ENCODE measurements at regions not wholly inside any gene's neighbourhood (a gene's known extent, or its start where the extent isn't known, plus 50 kb on each side); places are given as distances from the start of the nearest gene placed in this dataset.

- ChIA-PET CTCF (ENCODE audit: low intra/inter-chr PET ratio) (interaction anchor here (0.6 kb wide), 1 partner anchor 416 kb away, joined by 3 read pairs; no protein-coding TSS in a partner anchor), POLR2A (no interaction called here)
- Histone ChIP-seq H3K27ac (ENCODE audit: extremely low read depth, low read depth, low read length) (no peak overlapping the region), H3K79me2 (ENCODE audit: control insufficient read depth, insufficient read depth, low read length) (no peaks in the 10 kb centered on the region), H3K36me3 (ENCODE audit: control insufficient read depth, insufficient read depth, low read length) (no peaks in the 10 kb centered on the region), H3K9ac (ENCODE audit: insufficient read depth in 1 of 2, low read depth in 2 of 2, low read length in 2 of 2) (no peak overlapping the region), H3K4me3 (no peak overlapping the region), H3K9me3 (replicated peaks; ENCODE audit: control insufficient read depth, insufficient read depth, low read depth, low read length) (0 out of 2 replicates have a peak, but pooled peaks cover 1% of the 10 kb centered on the region), H3K4me2 (ENCODE audit: insufficient read depth, low read length) (no peak overlapping the region), H3K9me1 (ENCODE audit: control insufficient read depth, insufficient read depth, low read length) (no peaks in the 10 kb centered on the region), H2AFZ (ENCODE audit: low read depth, low read length) (no peak overlapping the region), H4K20me1 (replicated peaks; ENCODE audit: control insufficient read depth, insufficient read depth, low read length) (no peaks in the 10 kb centered on the region), H3K27me3 (ENCODE audit: control insufficient read depth in 2 of 2, insufficient read depth in 2 of 2, low read length in 2 of 2) (no peaks in the 10 kb centered on the region), H3K4me1 (replicated peaks in 1 of 2; ENCODE audit: control insufficient read depth in 2 of 2, insufficient read depth in 2 of 2, low read length in 2 of 2) (no peaks in the 10 kb centered on the region)
- no peak for ATAC-seq
- WGBS (ENCODE audit: insufficient coverage, low coverage, missing lambda C conversion rate), result 0% methylated on average over 3 of the region's 3 CpGs
- no peak for FAIRE-seq
- DNase-seq (ENCODE audit: extremely low read depth in 1 of 4, low spot score in 3 of 4), result no peak
- BruUV-seq (replicated peaks), result no TSS peak
- intact Hi-C loops (cut with micrococcal nuclease), result no loop called here
- TF ChIP-seq CREM (IDR thresholded peaks at IDR 0.05; ENCODE audit: low read depth) (no peak), ZBTB34 (CRISPR knock-in tag; IDR thresholded peaks at IDR 0.05) (no peak), SAFB (IDR thresholded peaks at IDR 0.05; ENCODE audit: borderline replicate concordance, low read depth, low read length) (no peak), DDX20 (tag; IDR thresholded peaks at IDR 0.05; ENCODE audit: low read depth) (no peak), KDM4B (IDR thresholded peaks at IDR 0.05; ENCODE audit: borderline replicate concordance in 2 of 2, low read depth in 1 of 2) (no peak), PRMT5 (CRISPR knock-in tag; IDR thresholded peaks at IDR 0.05) (no peak), ZKSCAN3 (CRISPR knock-in tag; IDR thresholded peaks at IDR 0.05) (no peak), FOXP4 (CRISPR knock-in tag; IDR thresholded peaks at IDR 0.05; ENCODE audit: borderline replicate concordance) (no peak), CREB1 (IDR thresholded peaks at IDR 0.05) (no peak), CREB1 (CRISPR knock-in tag; IDR thresholded peaks at IDR 0.05) (no peak), SP2 (IDR thresholded peaks at IDR 0.05; ENCODE audit: extremely low read depth, low read depth, low read length, poor library complexity, severe bottlenecking) (no peak), PHTF2 (CRISPR knock-in tag; IDR thresholded peaks at IDR 0.05) (no peak), IRF2 (CRISPR knock-in tag; IDR thresholded peaks at IDR 0.05) (no peak), ATF7 (IDR thresholded peaks at IDR 0.05) (no peak), ZNF436 (CRISPR knock-in tag; IDR thresholded peaks at IDR 0.05) (no peak), CBFB (CRISPR knock-in tag; IDR thresholded peaks at IDR 0.05) (no peak)
- in situ Hi-C loops (cut with MboI), result no loop called here
Observed at GRCh38 chr7:34311591-34311990, 346.4 kb upstream of the NPSR1 start.
